Activated CD4-positive, alpha-beta T cell treated with anti-CD3 and anti-CD28 coated beads, Interleukin-2, amount 50 U/mL, for 48 hours (primary cell): ENCODE measurements at regions not wholly inside any gene's neighbourhood (a gene's known extent, or its start where the extent isn't known, plus 50 kb on each side); places are given as distances from the start of the nearest gene placed in this dataset.

ENCODE experiments used
- DNase-seq, 2 experiments: peaks; one replicate each; pipeline ENCODE4 v3.0.0-alpha.2; 2020

GRCh38 chr1:53378061-53378460 is 50.2 kb upstream of the LRP8 start:
- DNase-seq = no peak

GRCh38 chr1:53378932-53379661 is 51.2 kb upstream of the LRP8 start:
- no peak for DNase-seq

- no peak for DNase-seq
Observed at GRCh38 chr1:53379662-53380002, 51.8 kb upstream of the LRP8 start.

GRCh38 chr1:53380296-53380695 is 52.4 kb upstream of the LRP8 start:
- DNase-seq = no peak

GRCh38 chr1:53381790-53382401 is 54.0 kb upstream of the LRP8 start:
- DNase-seq = no peak

- no peak for DNase-seq
Observed at GRCh38 chr1:53383136-53383870, 55.4 kb upstream of the LRP8 start.

- no peak for DNase-seq
Observed at GRCh38 chr1:53384796-53385195, 56.9 kb upstream of the LRP8 start.

GRCh38 chr1:53385276-53386225 is 57.7 kb upstream of the LRP8 start:
- DNase-seq = no peak

- DNase-seq = no peak
Observed at GRCh38 chr1:53388963-53389362, 61.1 kb upstream of the LRP8 start.

- DNase-seq = no peak
Observed at GRCh38 chr1:53390261-53390660, 62.4 kb upstream of the LRP8 start.

GRCh38 chr1:53390736-53391135 is 62.9 kb upstream of the LRP8 start:
- no peak for DNase-seq

- no peak for DNase-seq
Observed at GRCh38 chr1:53391296-53391695, 63.4 kb upstream of the LRP8 start.

GRCh38 chr1:53391982-53392381 is 64.1 kb upstream of the LRP8 start:
- DNase-seq = no peak

GRCh38 chr1:53392460-53392859 is 64.6 kb upstream of the LRP8 start:
- DNase-seq = no peak

GRCh38 chr1:53393325-53393792 is 65.5 kb upstream of the LRP8 start:
- DNase-seq = peak; percentile 80 to 85

- DNase-seq = no peak
Observed at GRCh38 chr1:53394306-53394705, 64.9 kb upstream of the DMRTB1 start.

- DNase-seq = no peak
Observed at GRCh38 chr1:53395671-53396215, 63.5 kb upstream of the DMRTB1 start.

GRCh38 chr1:53396573-53397268 is 62.5 kb upstream of the DMRTB1 start:
- no peak for DNase-seq

GRCh38 chr1:53398091-53398490 is 61.1 kb upstream of the DMRTB1 start:
- no peak for DNase-seq

- no peak for DNase-seq
Observed at GRCh38 chr1:53398576-53399365, 60.4 kb upstream of the DMRTB1 start.
